ENCODE measurements at regions not wholly inside any gene's neighbourhood (a gene's known extent, or its start where the extent isn't known, plus 50 kb on each side); places are given as distances from the start of the nearest gene placed in this dataset.

DNA sequence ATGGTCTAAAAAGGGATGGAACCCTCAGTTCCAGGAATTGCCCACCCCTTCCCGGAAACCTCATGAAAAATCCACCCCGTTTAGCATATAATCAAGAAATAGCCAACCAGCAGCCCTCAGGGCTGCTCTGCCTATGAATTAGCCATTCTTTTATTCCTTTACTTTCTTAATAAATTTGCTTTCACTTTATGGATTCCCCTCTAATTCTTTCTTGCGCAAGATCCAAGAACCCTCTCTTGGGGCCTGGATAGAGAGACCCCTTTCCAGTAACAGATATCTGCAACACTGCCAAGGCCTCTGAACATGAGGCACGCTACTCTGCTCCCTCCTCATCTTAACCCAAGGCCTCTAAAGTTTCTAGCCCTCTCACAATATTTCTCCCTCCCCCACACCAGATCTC is 58.9 kb upstream of the POU2F1 start (continued):
- TF ChIP-seq, protein P1, sequence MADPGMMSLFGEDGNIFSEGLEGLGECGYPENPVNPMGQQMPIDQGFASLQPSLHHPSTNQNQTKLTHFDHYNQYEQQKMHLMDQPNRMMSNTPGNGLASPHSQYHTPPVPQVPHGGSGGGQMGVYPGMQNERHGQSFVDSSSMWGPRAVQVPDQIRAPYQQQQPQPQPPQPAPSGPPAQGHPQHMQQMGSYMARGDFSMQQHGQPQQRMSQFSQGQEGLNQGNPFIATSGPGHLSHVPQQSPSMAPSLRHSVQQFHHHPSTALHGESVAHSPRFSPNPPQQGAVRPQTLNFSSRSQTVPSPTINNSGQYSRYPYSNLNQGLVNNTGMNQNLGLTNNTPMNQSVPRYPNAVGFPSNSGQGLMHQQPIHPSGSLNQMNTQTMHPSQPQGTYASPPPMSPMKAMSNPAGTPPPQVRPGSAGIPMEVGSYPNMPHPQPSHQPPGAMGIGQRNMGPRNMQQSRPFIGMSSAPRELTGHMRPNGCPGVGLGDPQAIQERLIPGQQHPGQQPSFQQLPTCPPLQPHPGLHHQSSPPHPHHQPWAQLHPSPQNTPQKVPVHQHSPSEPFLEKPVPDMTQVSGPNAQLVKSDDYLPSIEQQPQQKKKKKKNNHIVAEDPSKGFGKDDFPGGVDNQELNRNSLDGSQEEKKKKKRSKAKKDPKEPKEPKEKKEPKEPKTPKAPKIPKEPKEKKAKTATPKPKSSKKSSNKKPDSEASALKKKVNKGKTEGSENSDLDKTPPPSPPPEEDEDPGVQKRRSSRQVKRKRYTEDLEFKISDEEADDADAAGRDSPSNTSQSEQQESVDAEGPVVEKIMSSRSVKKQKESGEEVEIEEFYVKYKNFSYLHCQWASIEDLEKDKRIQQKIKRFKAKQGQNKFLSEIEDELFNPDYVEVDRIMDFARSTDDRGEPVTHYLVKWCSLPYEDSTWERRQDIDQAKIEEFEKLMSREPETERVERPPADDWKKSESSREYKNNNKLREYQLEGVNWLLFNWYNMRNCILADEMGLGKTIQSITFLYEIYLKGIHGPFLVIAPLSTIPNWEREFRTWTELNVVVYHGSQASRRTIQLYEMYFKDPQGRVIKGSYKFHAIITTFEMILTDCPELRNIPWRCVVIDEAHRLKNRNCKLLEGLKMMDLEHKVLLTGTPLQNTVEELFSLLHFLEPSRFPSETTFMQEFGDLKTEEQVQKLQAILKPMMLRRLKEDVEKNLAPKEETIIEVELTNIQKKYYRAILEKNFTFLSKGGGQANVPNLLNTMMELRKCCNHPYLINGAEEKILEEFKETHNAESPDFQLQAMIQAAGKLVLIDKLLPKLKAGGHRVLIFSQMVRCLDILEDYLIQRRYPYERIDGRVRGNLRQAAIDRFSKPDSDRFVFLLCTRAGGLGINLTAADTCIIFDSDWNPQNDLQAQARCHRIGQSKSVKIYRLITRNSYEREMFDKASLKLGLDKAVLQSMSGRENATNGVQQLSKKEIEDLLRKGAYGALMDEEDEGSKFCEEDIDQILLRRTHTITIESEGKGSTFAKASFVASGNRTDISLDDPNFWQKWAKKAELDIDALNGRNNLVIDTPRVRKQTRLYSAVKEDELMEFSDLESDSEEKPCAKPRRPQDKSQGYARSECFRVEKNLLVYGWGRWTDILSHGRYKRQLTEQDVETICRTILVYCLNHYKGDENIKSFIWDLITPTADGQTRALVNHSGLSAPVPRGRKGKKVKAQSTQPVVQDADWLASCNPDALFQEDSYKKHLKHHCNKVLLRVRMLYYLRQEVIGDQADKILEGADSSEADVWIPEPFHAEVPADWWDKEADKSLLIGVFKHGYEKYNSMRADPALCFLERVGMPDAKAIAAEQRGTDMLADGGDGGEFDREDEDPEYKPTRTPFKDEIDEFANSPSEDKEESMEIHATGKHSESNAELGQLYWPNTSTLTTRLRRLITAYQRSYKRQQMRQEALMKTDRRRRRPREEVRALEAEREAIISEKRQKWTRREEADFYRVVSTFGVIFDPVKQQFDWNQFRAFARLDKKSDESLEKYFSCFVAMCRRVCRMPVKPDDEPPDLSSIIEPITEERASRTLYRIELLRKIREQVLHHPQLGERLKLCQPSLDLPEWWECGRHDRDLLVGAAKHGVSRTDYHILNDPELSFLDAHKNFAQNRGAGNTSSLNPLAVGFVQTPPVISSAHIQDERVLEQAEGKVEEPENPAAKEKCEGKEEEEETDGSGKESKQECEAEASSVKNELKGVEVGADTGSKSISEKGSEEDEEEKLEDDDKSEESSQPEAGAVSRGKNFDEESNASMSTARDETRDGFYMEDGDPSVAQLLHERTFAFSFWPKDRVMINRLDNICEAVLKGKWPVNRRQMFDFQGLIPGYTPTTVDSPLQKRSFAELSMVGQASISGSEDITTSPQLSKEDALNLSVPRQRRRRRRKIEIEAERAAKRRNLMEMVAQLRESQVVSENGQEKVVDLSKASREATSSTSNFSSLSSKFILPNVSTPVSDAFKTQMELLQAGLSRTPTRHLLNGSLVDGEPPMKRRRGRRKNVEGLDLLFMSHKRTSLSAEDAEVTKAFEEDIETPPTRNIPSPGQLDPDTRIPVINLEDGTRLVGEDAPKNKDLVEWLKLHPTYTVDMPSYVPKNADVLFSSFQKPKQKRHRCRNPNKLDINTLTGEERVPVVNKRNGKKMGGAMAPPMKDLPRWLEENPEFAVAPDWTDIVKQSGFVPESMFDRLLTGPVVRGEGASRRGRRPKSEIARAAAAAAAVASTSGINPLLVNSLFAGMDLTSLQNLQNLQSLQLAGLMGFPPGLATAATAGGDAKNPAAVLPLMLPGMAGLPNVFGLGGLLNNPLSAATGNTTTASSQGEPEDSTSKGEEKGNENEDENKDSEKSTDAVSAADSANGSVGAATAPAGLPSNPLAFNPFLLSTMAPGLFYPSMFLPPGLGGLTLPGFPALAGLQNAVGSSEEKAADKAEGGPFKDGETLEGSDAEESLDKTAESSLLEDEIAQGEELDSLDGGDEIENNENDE (IDR thresholded peaks at IDR 0.05; ENCODE audit: insufficient replicate concordance, low read length): no peak
- TF ChIP-seq MAFK (IDR thresholded peaks at IDR 0.05; ENCODE audit: low read depth, low read length) (no peak), TEAD4 (IDR thresholded peaks at IDR 0.05; ENCODE audit: low read depth, low read length) (no peak), SP4 (IDR thresholded peaks at IDR 0.05; ENCODE audit: low read length) (no peak), ZNF274 (IDR thresholded peaks at IDR 0.05; ENCODE audit: borderline replicate concordance, extremely low read depth, low read length) (no peak), RFX5 (IDR thresholded peaks at IDR 0.05; ENCODE audit: borderline replicate concordance, low read depth, low read length) (no peak), RBBP5 (IDR thresholded peaks at IDR 0.05; ENCODE audit: borderline replicate concordance, low read depth, low read length) (no peak), FOSL1 (IDR thresholded peaks at IDR 0.05; ENCODE audit: insufficient read depth, low read depth, low read length) (no peak), SUZ12 (IDR thresholded peaks at IDR 0.05; ENCODE audit: low read length) (no peak), HDAC6 (IDR thresholded peaks at IDR 0.05; ENCODE audit: low read depth, low read length) (no peak), KDM4A (IDR thresholded peaks at IDR 0.05; ENCODE audit: low read depth, low read length, severe bottlenecking) (no peak)
- TF ChIP-seq, protein P2, sequence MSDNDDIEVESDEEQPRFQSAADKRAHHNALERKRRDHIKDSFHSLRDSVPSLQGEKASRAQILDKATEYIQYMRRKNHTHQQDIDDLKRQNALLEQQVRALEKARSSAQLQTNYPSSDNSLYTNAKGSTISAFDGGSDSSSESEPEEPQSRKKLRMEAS (IDR thresholded peaks at IDR 0.05): no peak

Data from H1 (cell line).